B cell (primary cell): ENCODE measurements at regions not wholly inside any gene's neighbourhood (a gene's known extent, or its start where the extent isn't known, plus 50 kb on each side); places are given as distances from the start of the nearest gene placed in this dataset.

Experiments used
- ATAC-seq: fragments of 200-7000 bp; cut with Tn5 transposase; one replicate; pipeline ENCODE4 v1.10.0; 2021; ENCODE audit warnings: low read depth, mild to moderate bottlenecking, moderate number of reproducible peaks, moderate library complexity
- CTCF ChIA-PET: fragments of 350-600 bp; sonication (Branson Sonifier 250); formaldehyde crosslinking; loops from one replicate; lab custom pipeline; 2021; ENCODE audit warnings: antibody characterized with exemption, inconsistent platforms; lab: Charles Lee
- POLR2A ChIA-PET: fragments of 350-600 bp; sonication (Branson Sonifier 250); formaldehyde crosslinking; loops from one replicate; lab custom pipeline; 2021; ENCODE audit warnings: antibody characterized with exemption; lab: Charles Lee
- DNase-seq: peaks from one replicate; pipeline ENCODE4 v3.0.0; 2013
- H2AFZ ChIP-seq: 2 replicates; pipeline ENCODE4 v1.6.1; 2012; ENCODE audit warnings: mild to moderate bottlenecking, low read depth, low read length; ENCODE audit not compliant: insufficient read depth, poor library complexity, severe bottlenecking
- H3K27ac ChIP-seq, 2 donors: 1 replicate in 1 of 2; 2 replicates in 1 of 2; pipeline ENCODE4 v1.5.1; 2012 to 2013; ENCODE audit warnings: low read length in 2 of 2, mild to moderate bottlenecking in 2 of 2, moderate library complexity in 1 of 2
- H3K27me3 ChIP-seq, 4 experiments: fragments of 200-600 bp in 1 of 4; sonication (generic) in 1 of 4; replicated peaks in 1 of 4; 1 replicate in 2 of 4; 2 replicates in 2 of 4; pipeline versions ENCODE4 v1.6.1 to v1.7.0; 2013 to 2016; ENCODE audit warnings: low read length in 3 of 4, mild to moderate bottlenecking in 2 of 4, mixed read lengths in 1 of 4, moderate library complexity in 1 of 4; ENCODE audit not compliant: insufficient read depth in 4 of 4, control insufficient read depth in 3 of 4; ENCODE audit errors: control extremely low read depth in 1 of 4
- H3K36me3 ChIP-seq, 2 experiments: replicated peaks in 1 of 2; 1 replicate in 1 of 2; 2 replicates in 1 of 2; pipeline versions ENCODE4 v1.6.1 to v1.7.1; 2013; ENCODE audit warnings: low read length in 1 of 2; ENCODE audit not compliant: insufficient read depth in 2 of 2, control insufficient read depth in 1 of 2; ENCODE audit errors: control extremely low read depth in 1 of 2, extremely low read depth in 1 of 2
- H3K4me1 ChIP-seq, 2 donors: fragments of 200-600 bp in 1 of 2; sonication (generic) in 1 of 2; 1 replicate in 1 of 2; 2 replicates in 1 of 2; pipeline versions ENCODE4 v1.5.1 to v1.6.1; 2013 to 2017; ENCODE audit warnings: low read length in 2 of 2; ENCODE audit not compliant: control insufficient read depth in 2 of 2, insufficient read depth in 2 of 2
- H3K4me2 ChIP-seq: replicated peaks from 2 replicates; pipeline ENCODE3; 2012; ENCODE audit warnings: mild to moderate bottlenecking, low read depth, low read length; ENCODE audit not compliant: poor library complexity, severe bottlenecking
- H3K4me3 ChIP-seq, 5 experiments: fragments of 200-600 bp in 1 of 5; sonication (generic) in 1 of 5; 1 replicate in 3 of 5; 2 replicates in 2 of 5; pipeline versions ENCODE4 v1.5.1 to v1.7.0; 2011 to 2016; ENCODE audit warnings: low read length in 4 of 5, mild to moderate bottlenecking in 4 of 5, low read depth in 2 of 5, control low read depth in 1 of 5, moderate library complexity in 1 of 5; ENCODE audit not compliant: insufficient read depth in 1 of 5; ENCODE audit errors: control extremely low read depth in 1 of 5, extremely low read depth in 1 of 5
- H3K79me2 ChIP-seq: fragments of 200-600 bp; sonication (generic); one replicate; pipeline ENCODE4 v1.6.0; 2016; ENCODE audit warnings: low read length; ENCODE audit not compliant: control insufficient read depth, insufficient read depth
- H3K9ac ChIP-seq: fragments of 200-600 bp; sonication (generic); 2 replicates; pipeline ENCODE4 v1.6.1; 2017; ENCODE audit warnings: mild to moderate bottlenecking, low read length, moderate library complexity
- H3K9me3 ChIP-seq, 3 donors: one replicate each; pipeline versions ENCODE4 v1.6.1 to v1.7.1; 2013; ENCODE audit warnings: low read length in 2 of 3; ENCODE audit not compliant: control insufficient read depth in 2 of 3, insufficient read depth in 1 of 3; ENCODE audit errors: control extremely low read depth in 1 of 3
- H4K20me1 ChIP-seq: 2 replicates; pipeline ENCODE4 v1.6.0; 2012; ENCODE audit warnings: mild to moderate bottlenecking, low read length; ENCODE audit not compliant: insufficient read depth, control insufficient read depth, poor library complexity, severe bottlenecking
- H3K27ac Mint-ChIP-seq: one replicate; pipeline ENCODE4 v1.8.0; 2021; ENCODE audit warnings: mixed read lengths
- H3K27me3 Mint-ChIP-seq: one replicate; pipeline ENCODE4 v1.8.0; 2021; ENCODE audit warnings: mixed read lengths
- H3K4me1 Mint-ChIP-seq: one replicate; pipeline ENCODE4 v1.8.0; 2021; ENCODE audit warnings: mixed read lengths
- H3K4me3 Mint-ChIP-seq: one replicate; pipeline ENCODE4 v1.8.0; 2021; ENCODE audit warnings: mixed read lengths
- H3K9me3 Mint-ChIP-seq: one replicate; pipeline ENCODE4 v1.8.0; 2022; ENCODE audit warnings: mixed read lengths; ENCODE audit not compliant: insufficient read depth
- EZH2 ChIP-seq: IDR thresholded peaks from 2 replicates; pipeline ENCODE4 v1.6.1; 2012; ENCODE audit warnings: borderline replicate concordance, low read depth, mild to moderate bottlenecking, moderate library complexity, low read length; ENCODE audit not compliant: insufficient read depth, poor library complexity, severe bottlenecking
- WGBS: methylation state at CpG from one replicate; pipeline ENCODE4 v1.1.5; 2013; ENCODE audit warnings: missing lambda C conversion rate; ENCODE audit not compliant: insufficient coverage; 5-methylcytosine and 5-hydroxymethylcytosine counted together
- intact Hi-C: fragments of 100-400 bp; cut with micrococcal nuclease; formaldehyde crosslinking; loops from one replicate; pipeline ENCODE4 v1.10.0; 2022
- TF ChIP-seq, protein P1 (sequence below): fragments of 200-600 bp; IDR thresholded peaks from one replicate; pipeline ENCODE4 v1.8.0; 2022; ENCODE audit warnings: antibody characterized with exemption, mild to moderate bottlenecking

DNA sequence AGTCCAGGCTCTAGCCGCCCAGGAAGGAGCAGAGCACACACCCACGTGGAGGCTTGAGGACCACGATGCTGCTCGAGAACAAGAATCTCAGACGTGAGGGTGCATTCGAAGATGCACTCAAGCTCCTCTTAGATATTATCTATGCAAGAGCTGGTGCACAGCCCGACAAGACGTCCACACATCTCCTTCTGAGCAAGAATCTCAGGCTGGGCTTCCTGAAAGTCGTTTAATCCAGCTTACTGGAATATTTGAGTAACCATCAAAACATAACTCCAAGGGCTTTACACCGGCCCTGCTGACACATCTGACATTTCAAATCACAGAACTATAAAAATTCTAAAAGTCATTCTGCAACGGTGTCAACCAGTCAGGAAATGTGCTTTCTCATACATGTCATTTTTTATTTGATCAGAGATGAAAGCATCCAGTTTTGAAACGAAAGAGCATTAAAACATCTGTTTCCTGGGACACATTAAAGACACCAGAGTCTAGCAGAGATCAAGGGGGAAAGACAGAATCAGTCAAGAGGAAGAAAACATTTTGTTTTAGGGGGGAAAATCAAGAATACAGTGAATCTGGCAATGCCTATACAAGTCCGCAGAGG is 177.7 kb upstream of the IRS2 start:
- ChIA-PET CTCF (no interaction called here), POLR2A (no interaction called here)
- H3K79me2 ChIP-seq, result no peaks in the 10 kb centered on the region
- no peak overlapping the region for H3K27ac ChIP-seq
- no peaks in the 10 kb centered on the region for H4K20me1 ChIP-seq
- intact Hi-C loops, result no loop called here
- DNase-seq, result no peak
- no peaks in the 10 kb centered on the region for H3K36me3 ChIP-seq
- no peaks in the 10 kb centered on the region for H3K4me1 ChIP-seq
- H3K4me3 ChIP-seq, result no peak overlapping the region
- H3K4me2 ChIP-seq, result no peak overlapping the region
- peaks cover 5% of the 10 kb centered on the region for H3K9me3 Mint-ChIP-seq
- H3K9ac ChIP-seq, result no peak overlapping the region
- no peak overlapping the region for H2AFZ ChIP-seq
- no peak overlapping the region for H3K4me3 Mint-ChIP-seq
- no peak overlapping the region for H3K27ac Mint-ChIP-seq
- peaks cover 4% of the 10 kb centered on the region for H3K27me3 Mint-ChIP-seq
- no peak for ATAC-seq
- no peaks in the 10 kb centered on the region for H3K4me1 Mint-ChIP-seq
- H3K27me3 ChIP-seq, result no peaks in the 10 kb centered on the region
- TF ChIP-seq EZH2, result no peak
- TF ChIP-seq, protein P1, sequence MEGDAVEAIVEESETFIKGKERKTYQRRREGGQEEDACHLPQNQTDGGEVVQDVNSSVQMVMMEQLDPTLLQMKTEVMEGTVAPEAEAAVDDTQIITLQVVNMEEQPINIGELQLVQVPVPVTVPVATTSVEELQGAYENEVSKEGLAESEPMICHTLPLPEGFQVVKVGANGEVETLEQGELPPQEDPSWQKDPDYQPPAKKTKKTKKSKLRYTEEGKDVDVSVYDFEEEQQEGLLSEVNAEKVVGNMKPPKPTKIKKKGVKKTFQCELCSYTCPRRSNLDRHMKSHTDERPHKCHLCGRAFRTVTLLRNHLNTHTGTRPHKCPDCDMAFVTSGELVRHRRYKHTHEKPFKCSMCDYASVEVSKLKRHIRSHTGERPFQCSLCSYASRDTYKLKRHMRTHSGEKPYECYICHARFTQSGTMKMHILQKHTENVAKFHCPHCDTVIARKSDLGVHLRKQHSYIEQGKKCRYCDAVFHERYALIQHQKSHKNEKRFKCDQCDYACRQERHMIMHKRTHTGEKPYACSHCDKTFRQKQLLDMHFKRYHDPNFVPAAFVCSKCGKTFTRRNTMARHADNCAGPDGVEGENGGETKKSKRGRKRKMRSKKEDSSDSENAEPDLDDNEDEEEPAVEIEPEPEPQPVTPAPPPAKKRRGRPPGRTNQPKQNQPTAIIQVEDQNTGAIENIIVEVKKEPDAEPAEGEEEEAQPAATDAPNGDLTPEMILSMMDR, result no peak
- WGBS, result 65% methylated on average over 10 of the region's 13 CpGs
- H3K9me3 ChIP-seq, result peaks cover 0 to 10% (median 0%) of the 10 kb centered on the region in 3 donors

DNA sequence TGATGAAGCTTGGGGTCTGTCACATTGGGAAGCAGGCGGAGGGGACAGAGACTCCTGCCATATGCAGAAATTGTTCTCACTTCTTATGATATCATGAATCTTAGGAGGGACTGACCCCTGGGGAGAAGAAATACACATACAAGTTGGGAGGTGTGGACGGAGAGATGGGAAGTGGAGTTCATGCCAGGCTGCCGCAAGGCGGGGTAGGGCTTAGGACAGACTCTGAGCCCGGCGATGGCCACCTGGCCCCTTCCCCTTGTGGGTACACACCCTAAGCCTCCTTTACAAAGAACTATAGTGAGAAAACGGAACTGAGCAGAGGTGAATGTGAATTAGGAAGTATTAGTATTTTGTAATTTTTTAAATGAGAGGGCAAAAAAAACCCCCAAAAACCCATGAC is 177.0 kb upstream of the IRS2 start:
- intact Hi-C loops, result no loop called here
- H2AFZ ChIP-seq, result no peak overlapping the region
- no peak overlapping the region for H3K27ac ChIP-seq
- no peaks in the 10 kb centered on the region for H3K79me2 ChIP-seq
- no peak overlapping the region for H3K4me2 ChIP-seq
- H3K27me3 ChIP-seq, result no peaks in the 10 kb centered on the region
- ChIA-PET CTCF (no interaction called here), POLR2A (no interaction called here)
- Mint-ChIP-seq H3K27me3 (peaks cover 4% of the 10 kb centered on the region), H3K4me1 (no peaks in the 10 kb centered on the region), H3K4me3 (no peak overlapping the region), H3K27ac (no peak overlapping the region), H3K9me3 (peaks cover 5% of the 10 kb centered on the region)
- H3K9ac ChIP-seq, result no peak overlapping the region
- H3K9me3 ChIP-seq, result peaks cover 0 to 7% (median 0%) of the 10 kb centered on the region in 3 donors
- no peaks in the 10 kb centered on the region for H3K36me3 ChIP-seq
- no peak for TF ChIP-seq EZH2
- TF ChIP-seq, protein P1, result no peak
- WGBS, result no CpG with 5 or more reads among the region's 7 CpGs
- DNase-seq (no peak), ATAC-seq (no peak)
- no peaks in the 10 kb centered on the region for H3K4me1 ChIP-seq
- H4K20me1 ChIP-seq, result no peaks in the 10 kb centered on the region
- H3K4me3 ChIP-seq, result no peak overlapping the region
